RPMI7951 (cell line): ENCODE measurements at regions not wholly inside any gene's neighbourhood (a gene's known extent, or its start where the extent isn't known, plus 50 kb on each side); places are given as distances from the start of the nearest gene placed in this dataset.
A peak's percentile ranks its signal among the peaks of the same experiment; 100 is the strongest.
"Not testable (repeated sequence)": the region's sequence is repeated elsewhere in the genome, so short reads cannot be mapped to it uniquely, and the experiment has no call there.

ENCODE experiments used
- DNase-seq: peaks from one replicate; pipeline ENCODE4 v3.0.0-alpha.2; 2012; ENCODE audit warnings: low read depth

- DNase-seq: no peak
Measured at GRCh38 chr6:16950302-16950701, 151.5 kb upstream of the STMND1 start.

GRCh38 chr6:16949716-16950115 is 152.1 kb upstream of the STMND1 start:
- DNase-seq: peak; percentile 67

DNA sequence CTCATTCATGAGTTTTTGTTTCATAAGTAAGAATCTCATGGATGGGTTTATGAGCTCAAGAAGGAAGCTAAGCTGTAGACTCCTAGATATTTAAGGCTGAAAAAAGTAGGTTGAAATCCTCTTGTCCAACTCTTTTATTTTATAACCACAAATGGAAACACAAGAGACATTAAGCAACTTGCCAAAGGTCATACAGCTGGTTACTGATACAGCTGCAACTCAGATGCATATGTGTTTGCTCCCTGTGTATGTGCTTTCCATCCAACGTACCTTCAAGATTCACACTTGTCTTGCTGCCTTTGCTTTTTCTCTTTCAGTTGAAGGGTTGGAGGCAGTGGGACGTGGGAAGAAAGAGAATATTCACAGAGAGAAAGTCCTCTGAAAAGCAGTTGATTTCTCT is 153.5 kb upstream of the STMND1 start:
- DNase-seq: peak; percentile 53

DNA sequence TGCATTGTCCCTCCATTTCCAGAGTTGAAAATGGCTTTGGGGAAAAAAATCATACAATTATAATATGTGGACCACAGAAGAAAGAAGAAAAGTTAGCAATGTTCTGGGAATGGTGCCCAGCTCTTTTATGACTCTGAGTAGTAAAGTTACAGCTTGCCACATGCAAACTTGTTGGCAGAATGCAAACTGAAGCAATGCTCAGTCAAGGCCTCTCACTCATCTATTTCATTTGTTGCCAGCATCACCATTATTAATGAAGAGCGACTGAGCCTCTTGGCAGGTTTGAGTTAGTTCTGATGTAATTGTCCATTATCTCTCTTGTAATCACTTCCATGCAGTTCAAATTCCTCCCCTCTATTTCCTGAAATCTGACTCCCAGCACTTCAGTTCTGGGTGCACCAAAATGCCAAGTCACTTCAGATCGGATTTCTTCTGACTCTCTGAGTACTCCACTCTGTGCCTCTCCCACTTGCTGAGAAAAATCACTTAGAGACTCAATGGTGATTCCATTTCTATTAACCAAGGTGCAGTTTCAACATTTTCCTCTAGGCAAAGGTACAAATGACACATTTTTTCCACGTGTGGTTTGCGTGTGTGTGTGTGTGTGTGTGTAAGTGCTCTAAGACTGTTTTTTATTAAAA is 154.4 kb upstream of the STMND1 start:
- DNase-seq: peak; percentile 97

GRCh38 chr6:16944596-16944995 is 157.3 kb upstream of the STMND1 start:
- DNase-seq: peak; percentile 36

- no peak for DNase-seq
Measured at GRCh38 chr6:16939839-16940238, 162.0 kb upstream of the STMND1 start.

DNA sequence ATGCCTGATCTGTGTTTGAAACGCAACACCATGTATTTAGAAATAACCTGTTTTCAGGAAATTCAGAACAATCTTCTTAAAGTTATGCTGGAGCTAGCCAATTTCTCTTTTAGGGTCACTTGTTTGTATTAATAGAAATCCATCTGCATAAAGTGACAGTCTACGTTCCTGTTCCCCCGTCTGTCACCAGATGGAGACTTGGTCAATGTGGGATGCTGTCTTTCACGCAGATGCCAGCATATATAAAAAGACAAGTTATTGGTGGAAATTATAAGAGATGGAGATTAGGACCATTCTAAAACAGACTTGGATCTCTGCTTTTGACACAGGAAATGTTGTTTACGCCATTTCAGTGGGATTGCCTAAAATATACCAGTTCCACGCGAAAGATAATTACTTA is 162.5 kb upstream of the STMND1 start:
- no peak for DNase-seq

GRCh38 chr6:16936893-16937292 is 165.0 kb upstream of the STMND1 start:
- no peak for DNase-seq

- DNase-seq: no peak
Measured at GRCh38 chr6:16933961-16934360, 167.9 kb upstream of the STMND1 start.

- no peak for DNase-seq
Measured at GRCh38 chr6:16933532-16933931, 168.3 kb upstream of the STMND1 start.

GRCh38 chr6:16932920-16933319 is 168.9 kb upstream of the STMND1 start:
- no peak for DNase-seq

- DNase-seq: not testable (repeated sequence)
Measured at GRCh38 chr6:16931079-16931478, 169.8 kb upstream of the ATXN1 start.

DNA sequence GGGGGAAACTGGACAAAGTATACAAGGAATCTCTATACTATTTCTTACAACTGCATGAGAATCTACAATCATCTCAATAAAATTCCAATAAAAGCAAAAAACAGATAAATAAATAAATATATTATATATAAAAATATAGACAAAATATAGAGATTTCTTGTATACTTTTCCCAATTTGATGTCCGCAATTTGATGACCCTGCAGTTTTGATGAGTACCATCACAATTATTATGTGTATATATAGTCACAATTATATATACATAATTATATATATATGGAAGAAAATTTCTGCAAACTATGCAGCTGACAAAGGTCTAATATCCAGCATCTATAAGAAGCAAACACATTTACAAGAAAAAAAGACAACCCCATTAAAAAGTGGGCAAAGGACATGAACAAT is 169.2 kb upstream of the ATXN1 start:
- no peak for DNase-seq

GRCh38 chr6:16929809-16930208 is 168.5 kb upstream of the ATXN1 start:
- DNase-seq: peak; percentile 98

GRCh38 chr6:16928387-16928786 is 167.1 kb upstream of the ATXN1 start:
- no peak for DNase-seq

GRCh38 chr6:16927205-16927604 is 165.9 kb upstream of the ATXN1 start:
- DNase-seq: no peak

DNA sequence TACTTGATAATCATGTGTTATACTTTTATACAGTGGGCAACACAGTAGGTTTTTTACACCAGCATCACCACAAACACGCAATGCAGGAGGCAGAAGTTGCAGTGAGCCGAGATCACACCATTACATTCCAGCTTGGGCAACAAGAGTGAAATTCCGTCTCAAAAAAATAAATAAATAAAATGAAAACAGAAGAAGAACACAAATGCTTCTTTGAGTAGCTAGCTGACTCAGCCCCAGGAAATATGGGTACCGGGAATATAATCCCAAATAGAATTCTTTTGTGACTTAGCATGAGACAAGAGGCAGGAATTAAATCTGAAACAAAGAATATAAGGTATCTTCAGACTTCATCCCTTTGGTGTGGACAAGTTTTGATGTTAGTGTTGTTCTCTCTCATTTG is 164.2 kb upstream of the ATXN1 start:
- peak; percentile 65 for DNase-seq

DNA sequence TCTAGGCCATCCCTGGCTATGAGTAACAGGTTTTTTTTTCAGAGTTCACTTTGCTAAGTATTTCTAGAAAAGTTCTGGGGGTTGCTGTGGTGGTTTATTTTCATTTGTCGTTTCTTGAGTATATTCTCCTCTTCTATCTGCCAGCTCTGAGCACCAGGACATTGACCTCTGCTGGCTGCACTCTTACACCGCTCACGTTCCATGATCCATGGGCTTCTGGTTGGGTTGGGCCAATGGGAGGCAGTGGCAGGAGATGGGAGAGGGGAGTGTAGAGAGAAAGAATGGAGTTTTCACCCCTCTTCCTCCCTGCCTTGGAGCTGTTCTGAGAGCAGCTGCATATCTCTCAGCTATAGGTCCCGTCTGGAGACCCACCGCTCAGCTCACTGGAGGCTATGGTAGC is 161.0 kb upstream of the ATXN1 start:
- no peak for DNase-seq

GRCh38 chr6:16921399-16922110 is 160.3 kb upstream of the ATXN1 start:
- DNase-seq: peak; percentile 83

DNA sequence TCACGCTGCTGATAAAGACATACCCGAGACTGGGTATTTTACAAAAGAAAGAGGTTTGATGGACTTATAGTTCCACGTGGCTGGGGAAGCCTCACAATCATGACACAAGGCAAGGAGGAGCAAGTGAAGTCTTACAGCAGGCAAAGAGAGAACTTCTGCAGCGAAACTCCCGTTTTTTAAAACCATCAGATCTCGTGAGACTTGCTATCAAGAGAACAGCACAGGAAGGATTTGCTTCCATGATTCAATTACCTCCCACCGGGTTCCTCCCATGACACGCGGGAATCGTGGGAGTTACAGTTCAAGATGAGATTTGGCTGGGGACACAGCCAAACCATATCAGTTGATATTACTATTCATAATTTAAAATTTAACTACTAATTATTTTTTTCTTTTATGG is 157.3 kb upstream of the ATXN1 start:
- no peak for DNase-seq

DNA sequence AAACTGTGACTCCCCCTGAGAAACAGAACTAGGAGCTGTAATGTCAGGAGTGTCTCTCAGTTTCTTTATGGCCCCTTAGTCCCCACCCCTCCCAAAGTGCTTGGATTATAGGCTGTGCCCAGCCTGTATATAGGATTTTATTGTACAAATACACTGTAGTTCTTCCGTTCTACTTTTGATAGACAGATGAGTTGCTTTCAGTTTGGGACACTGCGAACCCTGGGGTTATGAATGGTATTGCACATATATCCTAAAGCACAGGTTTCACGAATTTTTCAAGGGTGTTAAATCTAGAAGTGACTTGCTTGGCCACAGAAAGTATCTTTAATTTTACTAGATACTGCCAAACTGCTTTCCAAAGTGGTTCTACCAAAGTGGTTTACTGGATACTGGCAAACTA is 152.9 kb upstream of the ATXN1 start:
- DNase-seq: no peak

DNA sequence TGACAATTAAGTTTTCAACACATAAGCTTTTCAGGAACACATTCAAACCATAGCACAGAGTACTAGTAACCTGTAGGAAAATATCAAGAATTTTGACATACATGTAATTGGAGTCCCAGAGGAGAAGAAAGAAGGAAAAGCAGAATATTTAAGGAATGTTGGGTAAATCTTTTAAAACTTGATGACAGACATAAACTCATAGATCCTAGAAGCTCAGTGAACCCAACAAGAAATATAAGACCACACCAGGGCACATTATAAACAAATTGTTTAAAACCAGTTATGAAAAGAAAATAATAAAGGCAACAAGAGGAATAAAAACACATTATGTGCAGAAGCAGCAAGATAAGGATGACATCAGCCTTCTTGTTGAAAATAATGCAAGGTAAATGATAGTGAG is 151.5 kb upstream of the ATXN1 start:
- no peak for DNase-seq

DNA sequence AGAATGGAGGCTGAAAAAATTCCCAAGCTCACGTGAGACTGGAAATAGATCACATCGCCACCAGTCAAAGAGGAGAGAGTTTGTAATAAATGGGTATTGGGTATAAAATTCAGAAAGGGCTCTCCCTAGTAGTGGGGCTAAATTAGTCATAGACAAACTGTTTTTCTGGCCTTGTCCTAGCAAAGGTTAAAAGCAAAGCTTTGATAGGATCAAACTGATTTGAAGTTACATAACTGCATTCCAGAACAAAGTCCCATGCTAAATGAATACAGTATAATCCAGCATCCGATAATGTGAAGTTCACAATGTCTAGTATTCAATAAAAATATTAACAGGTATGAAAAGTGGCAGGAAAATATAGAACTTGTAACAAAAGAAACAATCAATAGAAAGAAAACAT is 149.8 kb upstream of the ATXN1 start:
- DNase-seq: no peak
